HEK293 (cell line): ENCODE measurements at regions not wholly inside any gene's neighbourhood (a gene's known extent, or its start where the extent isn't known, plus 50 kb on each side); places are given as distances from the start of the nearest gene placed in this dataset.

Experiments used
- CTCF ChIA-PET: fragments of 350-600 bp; formaldehyde crosslinking; extraction: SDS; loops from one replicate; lab custom pipeline; 2021; ENCODE audit warnings: antibody characterized with exemption; lab: Yijun Ruan, JAX
- POLR2A ChIA-PET: fragments of 300-600 bp; formaldehyde crosslinking; extraction: SDS; loops from one replicate; lab custom pipeline; 2020; ENCODE audit warnings: antibody characterized with exemption, inconsistent platforms; lab: Yijun Ruan, JAX
- H3K27ac ChIP-seq: fragments of 200-500 bp; sonication (Bioruptor generic); 2 replicates; pipeline ENCODE4 v1.5.1; 2014; ENCODE audit warnings: low read depth, low read length, control low read depth, inconsistent platforms; ENCODE audit errors: extremely low read depth
- H3K36me3 ChIP-seq, 2 experiments: fragments of 200-500 bp in 1 of 2; sonication (Bioruptor generic) in 1 of 2; 1 replicate in 1 of 2; 2 replicates in 1 of 2; pipeline ENCODE4 v1.5.1; 2014 to 2017; ENCODE audit warnings: inconsistent platforms in 2 of 2, low read length in 2 of 2; ENCODE audit not compliant: control insufficient read depth in 2 of 2, insufficient read depth in 1 of 2
- H3K4me1 ChIP-seq: fragments of 200-500 bp; sonication (Bioruptor generic); 2 replicates; pipeline ENCODE4 v1.5.1; 2014; ENCODE audit warnings: mild to moderate bottlenecking, low read length, inconsistent platforms; ENCODE audit not compliant: control insufficient read depth, insufficient read depth
- H3K4me3 ChIP-seq: 2 replicates; pipeline ENCODE4 v1.5.1; 2011; ENCODE audit warnings: low read depth, mild to moderate bottlenecking, control low read depth, low read length, moderate library complexity
- H3K9me3 ChIP-seq: fragments of 200-500 bp; sonication (Bioruptor generic); 2 replicates; pipeline ENCODE4 v1.5.1; 2014; ENCODE audit warnings: low read depth, low read length, inconsistent platforms; ENCODE audit not compliant: control insufficient read depth, insufficient read depth
- BCL11A ChIP-seq: fragments of 450-650 bp; formaldehyde crosslinking; IDR thresholded peaks from 2 replicates; pipeline ENCODE4 v1.5.1; 2016; ENCODE audit warnings: low read depth, missing biosample characterization, missing genetic modification characterization
- FEZF1 ChIP-seq: fragments of 450-650 bp; formaldehyde crosslinking; IDR thresholded peaks from 2 replicates; pipeline ENCODE4 v1.5.1; 2016; ENCODE audit warnings: missing biosample characterization, missing genetic modification characterization
- MYNN ChIP-seq: fragments of 450-650 bp; formaldehyde crosslinking; IDR thresholded peaks from 2 replicates; pipeline ENCODE4 v1.5.1; 2016; ENCODE audit warnings: missing biosample characterization, missing genetic modification characterization, borderline replicate concordance
- OSR2 ChIP-seq: fragments of 450-650 bp; formaldehyde crosslinking; IDR thresholded peaks from 2 replicates; pipeline ENCODE4 v1.5.1; 2016; ENCODE audit warnings: missing biosample characterization, missing genetic modification characterization
- ZEB2 ChIP-seq: fragments of 450-650 bp; formaldehyde crosslinking; IDR thresholded peaks from 2 replicates; pipeline ENCODE4 v1.5.1; 2016; ENCODE audit warnings: missing biosample characterization, missing genetic modification characterization
- ZFP41 ChIP-seq: fragments of 450-650 bp; formaldehyde crosslinking; IDR thresholded peaks from 2 replicates; pipeline ENCODE4 v1.5.1; 2016; ENCODE audit warnings: missing biosample characterization, missing genetic modification characterization, borderline replicate concordance
- ZNF16 ChIP-seq: fragments of 450-650 bp; formaldehyde crosslinking; IDR thresholded peaks from 2 replicates; pipeline ENCODE4 v1.5.1; 2016; ENCODE audit warnings: low read depth, missing biosample characterization, missing genetic modification characterization
- ZNF404 ChIP-seq: fragments of 450-650 bp; formaldehyde crosslinking; IDR thresholded peaks from 2 replicates; pipeline ENCODE4 v1.5.1; 2017; ENCODE audit warnings: missing biosample characterization, missing genetic modification characterization
- ZNF548 ChIP-seq: fragments of 450-650 bp; formaldehyde crosslinking; IDR thresholded peaks from 2 replicates; pipeline ENCODE4 v1.5.1; 2016; ENCODE audit warnings: missing biosample characterization, missing genetic modification characterization
- ZNF585B ChIP-seq: fragments of 450-650 bp; formaldehyde crosslinking; IDR thresholded peaks from 2 replicates; pipeline ENCODE4 v1.5.1; 2016; ENCODE audit warnings: missing biosample characterization, missing genetic modification characterization
- ZNF624 ChIP-seq: fragments of 450-650 bp; formaldehyde crosslinking; IDR thresholded peaks from 2 replicates; pipeline ENCODE4 v1.5.1; 2017; ENCODE audit warnings: missing biosample characterization, missing genetic modification characterization
- ZNF677 ChIP-seq: fragments of 450-650 bp; IDR thresholded peaks from 2 replicates; pipeline ENCODE4 v1.5.0; 2018; ENCODE audit warnings: missing biosample characterization, mild to moderate bottlenecking, missing genetic modification characterization, moderate library complexity
- ZNF776 ChIP-seq: fragments of 450-650 bp; formaldehyde crosslinking; IDR thresholded peaks from 2 replicates; pipeline ENCODE4 v1.5.0; 2017; ENCODE audit warnings: missing biosample characterization, missing genetic modification characterization, borderline replicate concordance
- ZNF777 ChIP-seq: fragments of 450-650 bp; formaldehyde crosslinking; IDR thresholded peaks from 2 replicates; pipeline ENCODE4 v1.5.1; 2017; ENCODE audit warnings: missing biosample characterization, missing genetic modification characterization, borderline replicate concordance
- ZNF785 ChIP-seq: fragments of 450-650 bp; formaldehyde crosslinking; IDR thresholded peaks from 2 replicates; pipeline ENCODE4 v1.5.1; 2016; ENCODE audit warnings: missing biosample characterization, missing genetic modification characterization
- ZNF843 ChIP-seq: fragments of 450-650 bp; formaldehyde crosslinking; IDR thresholded peaks from 2 replicates; pipeline ENCODE4 v1.5.1; 2016; ENCODE audit warnings: missing biosample characterization, missing genetic modification characterization
- TF ChIP-seq, protein P1 (sequence below): fragments of 450-650 bp; formaldehyde crosslinking; IDR thresholded peaks from 2 replicates; pipeline ENCODE4 v1.5.1; 2017; ENCODE audit warnings: missing biosample characterization, missing genetic modification characterization
- TF ChIP-seq, protein P2 (sequence below): fragments of 450-650 bp; formaldehyde crosslinking; IDR thresholded peaks from 2 replicates; pipeline ENCODE4 v1.5.1; 2016; ENCODE audit warnings: missing biosample characterization, missing genetic modification characterization
- TF ChIP-seq, protein P3 (sequence below): fragments of 450-650 bp; formaldehyde crosslinking; IDR thresholded peaks from 2 replicates; pipeline ENCODE4 v1.5.1; 2016; ENCODE audit warnings: missing biosample characterization, missing genetic modification characterization
- TF ChIP-seq, protein P4 (sequence below): fragments of 450-650 bp; formaldehyde crosslinking; IDR thresholded peaks from 2 replicates; pipeline ENCODE4 v1.5.1; 2016; ENCODE audit warnings: missing biosample characterization, missing genetic modification characterization
- TF ChIP-seq, protein P5 (sequence below): fragments of 450-650 bp; formaldehyde crosslinking; IDR thresholded peaks from 2 replicates; pipeline ENCODE4 v1.5.1; 2016; ENCODE audit warnings: missing biosample characterization, missing genetic modification characterization

DNA sequence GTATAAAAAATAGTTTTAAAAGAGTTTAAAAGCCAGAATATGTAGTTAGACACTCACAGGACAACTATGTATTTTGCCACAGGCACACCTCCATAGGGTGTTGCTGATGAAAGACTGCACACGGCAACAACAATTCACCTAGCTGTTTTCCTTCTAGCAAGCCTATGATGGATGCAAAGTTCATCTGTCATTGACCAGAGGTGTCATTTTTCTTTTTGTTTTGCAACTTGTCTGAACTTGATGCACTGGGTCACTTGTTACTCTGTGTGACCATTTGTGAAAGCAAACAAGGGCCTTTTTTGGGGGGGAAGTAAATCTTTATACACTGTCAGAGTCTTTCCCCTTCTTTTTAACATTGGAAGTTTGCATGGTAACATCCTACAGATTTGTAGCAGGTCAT, 258.0 kb upstream of the SEMA3A start (continued):
- TF ChIP-seq, protein P1, sequence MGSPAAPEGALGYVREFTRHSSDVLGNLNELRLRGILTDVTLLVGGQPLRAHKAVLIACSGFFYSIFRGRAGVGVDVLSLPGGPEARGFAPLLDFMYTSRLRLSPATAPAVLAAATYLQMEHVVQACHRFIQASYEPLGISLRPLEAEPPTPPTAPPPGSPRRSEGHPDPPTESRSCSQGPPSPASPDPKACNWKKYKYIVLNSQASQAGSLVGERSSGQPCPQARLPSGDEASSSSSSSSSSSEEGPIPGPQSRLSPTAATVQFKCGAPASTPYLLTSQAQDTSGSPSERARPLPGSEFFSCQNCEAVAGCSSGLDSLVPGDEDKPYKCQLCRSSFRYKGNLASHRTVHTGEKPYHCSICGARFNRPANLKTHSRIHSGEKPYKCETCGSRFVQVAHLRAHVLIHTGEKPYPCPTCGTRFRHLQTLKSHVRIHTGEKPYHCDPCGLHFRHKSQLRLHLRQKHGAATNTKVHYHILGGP (tag by site-specific recombination): no peak
- TF ChIP-seq, protein P2, sequence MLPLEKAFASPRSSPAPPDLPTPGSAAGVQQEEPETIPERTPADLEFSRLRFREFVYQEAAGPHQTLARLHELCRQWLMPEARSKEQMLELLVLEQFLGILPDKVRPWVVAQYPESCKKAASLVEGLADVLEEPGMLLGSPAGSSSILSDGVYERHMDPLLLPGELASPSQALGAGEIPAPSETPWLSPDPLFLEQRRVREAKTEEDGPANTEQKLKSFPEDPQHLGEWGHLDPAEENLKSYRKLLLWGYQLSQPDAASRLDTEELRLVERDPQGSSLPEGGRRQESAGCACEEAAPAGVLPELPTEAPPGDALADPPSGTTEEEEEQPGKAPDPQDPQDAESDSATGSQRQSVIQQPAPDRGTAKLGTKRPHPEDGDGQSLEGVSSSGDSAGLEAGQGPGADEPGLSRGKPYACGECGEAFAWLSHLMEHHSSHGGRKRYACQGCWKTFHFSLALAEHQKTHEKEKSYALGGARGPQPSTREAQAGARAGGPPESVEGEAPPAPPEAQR (tag by site-specific recombination): no peak
- TF ChIP-seq ZEB2: no peak
- TF ChIP-seq FEZF1 (tag by site-specific recombination): no peak
- no peak for TF ChIP-seq MYNN (tag by site-specific recombination)
- no peak for TF ChIP-seq ZNF548 (tag by site-specific recombination)

DNA sequence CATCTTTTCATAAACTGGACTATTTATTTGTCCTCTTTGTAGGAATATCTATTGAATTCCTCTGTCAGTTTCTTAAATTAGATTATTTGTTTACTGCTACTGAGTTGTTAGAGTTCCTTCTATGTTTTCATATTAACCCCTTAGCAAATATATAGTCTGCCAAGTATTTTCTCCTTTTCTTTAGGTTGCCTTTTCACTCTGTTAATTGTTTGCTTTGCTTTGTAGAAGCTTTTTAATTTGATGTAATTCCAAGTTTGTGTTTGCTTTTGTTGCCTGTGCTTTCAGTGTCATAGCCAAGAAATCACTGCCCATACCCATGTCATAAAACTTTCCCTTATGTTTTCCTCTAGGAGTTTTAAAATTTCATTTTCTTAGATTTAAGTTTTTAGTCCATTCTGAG, 256.2 kb upstream of the SEMA3A start:
- ChIA-PET POLR2A (no interaction called here), CTCF (no interaction called here)
- no peaks in the 10 kb centered on the region for H3K36me3 ChIP-seq
- H3K4me1 ChIP-seq: no peaks in the 10 kb centered on the region
- TF ChIP-seq ZNF777 (no peak), ZFP41 (tag by site-specific recombination) (no peak), OSR2 (no peak)
- H3K9me3 ChIP-seq: no peaks in the 10 kb centered on the region
- no peak overlapping the region for H3K4me3 ChIP-seq
- no peak overlapping the region for H3K27ac ChIP-seq

DNA sequence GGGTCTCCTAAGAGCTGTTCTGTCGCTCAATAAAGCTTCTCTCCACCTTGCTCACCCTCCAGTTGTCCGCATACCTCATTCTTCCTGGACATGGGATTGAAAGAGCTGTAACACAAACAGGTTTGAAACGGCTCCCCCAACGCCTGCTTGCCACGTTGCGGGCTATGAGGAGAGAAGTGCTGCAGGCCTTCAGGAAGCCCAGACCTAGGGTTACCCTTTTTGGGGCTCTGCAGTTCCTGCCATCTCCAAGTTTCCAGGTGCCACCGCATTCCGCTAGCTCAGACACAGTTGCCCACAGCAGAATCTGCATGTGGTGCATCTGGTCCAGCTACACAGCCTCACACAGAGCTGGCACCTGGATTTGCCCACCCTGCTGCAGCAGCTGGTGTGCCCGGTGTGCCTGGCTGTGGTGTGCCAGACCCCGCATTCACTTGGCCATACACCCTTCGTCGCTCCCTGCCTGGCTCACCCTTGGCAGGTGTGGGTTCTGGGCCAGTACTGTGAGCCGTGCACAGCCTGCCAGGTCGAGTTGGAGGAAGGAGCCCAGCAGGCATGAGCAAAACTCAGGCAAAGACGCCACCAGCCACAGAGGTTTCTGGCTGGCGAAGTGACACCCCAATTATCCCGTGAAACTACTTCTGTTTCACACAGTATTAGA, 253.2 kb upstream of the SEMA3A start:
- no peak overlapping the region for H3K27ac ChIP-seq
- H3K36me3 ChIP-seq: no peaks in the 10 kb centered on the region
- H3K9me3 ChIP-seq: no peaks in the 10 kb centered on the region
- ChIA-PET POLR2A (no interaction called here), CTCF (interaction anchor here (0.6 kb wide), 1 partner anchor 512 kb away, joined by 3 read pairs; no protein-coding TSS in a partner anchor)
- no peak for TF ChIP-seq ZNF624 (tag by site-specific recombination)
- no peak for TF ChIP-seq ZFP41 (tag by site-specific recombination)
- TF ChIP-seq ZNF585B: no peak
- TF ChIP-seq ZNF843 (tag by site-specific recombination): no peak
- no peak for TF ChIP-seq ZNF776 (tag by site-specific recombination)
- TF ChIP-seq ZNF785 (tag by site-specific recombination): no peak
- TF ChIP-seq, protein P3, sequence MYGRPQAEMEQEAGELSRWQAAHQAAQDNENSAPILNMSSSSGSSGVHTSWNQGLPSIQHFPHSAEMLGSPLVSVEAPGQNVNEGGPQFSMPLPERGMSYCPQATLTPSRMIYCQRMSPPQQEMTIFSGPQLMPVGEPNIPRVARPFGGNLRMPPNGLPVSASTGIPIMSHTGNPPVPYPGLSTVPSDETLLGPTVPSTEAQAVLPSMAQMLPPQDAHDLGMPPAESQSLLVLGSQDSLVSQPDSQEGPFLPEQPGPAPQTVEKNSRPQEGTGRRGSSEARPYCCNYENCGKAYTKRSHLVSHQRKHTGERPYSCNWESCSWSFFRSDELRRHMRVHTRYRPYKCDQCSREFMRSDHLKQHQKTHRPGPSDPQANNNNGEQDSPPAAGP (tag by site-specific recombination): no peak
- no peak for TF ChIP-seq ZNF404
- TF ChIP-seq, protein P4, sequence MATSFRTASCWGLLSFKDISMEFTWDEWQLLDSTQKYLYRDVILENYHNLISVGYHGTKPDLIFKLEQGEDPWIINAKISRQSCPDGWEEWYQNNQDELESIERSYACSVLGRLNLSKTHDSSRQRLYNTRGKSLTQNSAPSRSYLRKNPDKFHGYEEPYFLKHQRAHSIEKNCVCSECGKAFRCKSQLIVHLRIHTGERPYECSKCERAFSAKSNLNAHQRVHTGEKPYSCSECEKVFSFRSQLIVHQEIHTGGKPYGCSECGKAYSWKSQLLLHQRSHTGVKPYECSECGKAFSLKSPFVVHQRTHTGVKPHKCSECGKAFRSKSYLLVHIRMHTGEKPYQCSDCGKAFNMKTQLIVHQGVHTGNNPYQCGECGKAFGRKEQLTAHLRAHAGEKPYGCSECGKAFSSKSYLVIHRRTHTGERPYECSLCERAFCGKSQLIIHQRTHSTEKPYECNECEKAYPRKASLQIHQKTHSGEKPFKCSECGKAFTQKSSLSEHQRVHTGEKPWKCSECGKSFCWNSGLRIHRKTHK (tag by site-specific recombination): no peak
- no peak for TF ChIP-seq BCL11A (tag by site-specific recombination)
- TF ChIP-seq OSR2: no peak
- TF ChIP-seq ZNF16 (tag by site-specific recombination): no peak
- no peak for TF ChIP-seq ZNF677 (tag by site-specific recombination)
- TF ChIP-seq, protein P5, sequence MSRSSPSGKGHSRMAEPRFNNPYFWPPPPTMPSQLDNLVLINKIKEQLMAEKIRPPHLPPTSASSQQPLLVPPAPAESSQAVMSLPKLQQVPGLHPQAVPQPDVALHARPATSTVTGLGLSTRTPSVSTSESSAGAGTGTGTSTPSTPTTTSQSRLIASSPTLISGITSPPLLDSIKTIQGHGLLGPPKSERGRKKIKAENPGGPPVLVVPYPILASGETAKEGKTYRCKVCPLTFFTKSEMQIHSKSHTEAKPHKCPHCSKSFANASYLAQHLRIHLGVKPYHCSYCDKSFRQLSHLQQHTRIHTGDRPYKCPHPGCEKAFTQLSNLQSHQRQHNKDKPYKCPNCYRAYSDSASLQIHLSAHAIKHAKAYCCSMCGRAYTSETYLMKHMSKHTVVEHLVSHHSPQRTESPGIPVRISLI: no peak
- H3K4me1 ChIP-seq: no peaks in the 10 kb centered on the region
- H3K4me3 ChIP-seq: no peak overlapping the region
